Caco-2 (cell line): ENCODE measurements at regions not wholly inside any gene's neighbourhood (a gene's known extent, or its start where the extent isn't known, plus 50 kb on each side); places are given as distances from the start of the nearest gene placed in this dataset.

Experiments used
- BruUV-seq: library from RNA; stranded (reverse); fragments of 400-500 nt; replicated peaks from 2 replicates; lab custom pipeline; 2021; lab: Mats Ljungman, UMichigan
- CTCF ChIA-PET: fragments of 300-600 bp; sonication (Branson Sonifier 250); formaldehyde crosslinking; loops from one replicate; lab custom pipeline; 2022; ENCODE audit warnings: antibody characterized with exemption; lab: Charles Lee
- POLR2A ChIA-PET: fragments of 300-600 bp; sonication (Branson Sonifier 250); formaldehyde crosslinking; loops from one replicate; lab custom pipeline; 2022; ENCODE audit warnings: antibody characterized with exemption; lab: Charles Lee
- DNase-seq, 2 experiments: peaks; one replicate each; pipeline versions ENCODE4 v3.0.0 to v3.0.0-alpha.2; 2020 to 2022
- H3K27me3 ChIP-seq: replicated peaks from 2 replicates; pipeline ENCODE4 v1.6.0; 2011; ENCODE audit warnings: low read length; ENCODE audit not compliant: control insufficient read depth, insufficient read depth
- H3K36me3 ChIP-seq: 2 replicates; pipeline ENCODE4 v1.5.1; 2011; ENCODE audit warnings: low read length; ENCODE audit not compliant: control insufficient read depth, insufficient read depth
- H3K4me1 ChIP-seq: fragments of 250-450 bp; sonication (Bioruptor Pico); 2 replicates; pipeline ENCODE4 v1.5.1; 2020; ENCODE audit warnings: mild to moderate bottlenecking
- H3K4me3 ChIP-seq: 2 replicates; pipeline ENCODE4 v1.5.1; 2011; ENCODE audit warnings: low read depth, mild to moderate bottlenecking, control low read depth, low read length
- H3K9me3 ChIP-seq: fragments of 250-450 bp; sonication (Bioruptor Pico); 2 replicates; pipeline ENCODE4 v1.5.1; 2020; ENCODE audit warnings: mild to moderate bottlenecking, moderate library complexity
- H3K27ac Mint-ChIP-seq: one replicate; pipeline ENCODE4 v1.8.0; 2022; ENCODE audit warnings: mixed read lengths; ENCODE audit not compliant: unreplicated experiment
- H3K27me3 Mint-ChIP-seq: one replicate; pipeline ENCODE4 v1.8.0; 2022; ENCODE audit warnings: mixed read lengths; ENCODE audit not compliant: insufficient read depth, unreplicated experiment
- H3K36me3 Mint-ChIP-seq: one replicate; pipeline ENCODE4 v1.8.0; 2022; ENCODE audit warnings: mild to moderate bottlenecking, mixed read lengths; ENCODE audit not compliant: insufficient read depth, unreplicated experiment
- H3K4me1 Mint-ChIP-seq: one replicate; pipeline ENCODE4 v1.8.0; 2022; ENCODE audit warnings: low read depth, mixed read lengths; ENCODE audit not compliant: unreplicated experiment
- H3K4me3 Mint-ChIP-seq: one replicate; pipeline ENCODE4 v1.8.0; 2022; ENCODE audit warnings: mild to moderate bottlenecking, moderate library complexity, mixed read lengths; ENCODE audit not compliant: unreplicated experiment
- H3K9me3 Mint-ChIP-seq: one replicate; pipeline ENCODE4 v1.8.0; 2022; ENCODE audit warnings: mixed read lengths; ENCODE audit not compliant: unreplicated experiment
- CTCF ChIP-seq, 2 experiments: fragments of 200-600 bp in 1 of 2; IDR thresholded peaks; 1 replicate in 1 of 2; 2 replicates in 1 of 2; pipeline versions ENCODE4 v1.5.1 to v1.8.0; 2011 to 2022; ENCODE audit warnings: antibody characterized with exemption in 1 of 2, control low read depth in 1 of 2, inconsistent platforms in 1 of 2, low read depth in 1 of 2, low read length in 1 of 2, mild to moderate bottlenecking in 1 of 2, moderate library complexity in 1 of 2; ENCODE audit not compliant: insufficient read depth in 1 of 2, severe bottlenecking in 1 of 2, unreplicated experiment in 1 of 2
- intact Hi-C: fragments of 100-400 bp; cut with micrococcal nuclease; formaldehyde crosslinking; loops from one replicate; pipeline ENCODE4 v1.10.0; 2022; ENCODE audit not compliant: unreplicated experiment

GRCh38 chr2:30349691-30350090, 97.4 kb upstream of the LCLAT1 start:
- Histone ChIP-seq H3K36me3 (no peaks in the 10 kb centered on the region), H3K27me3 (no peaks in the 10 kb centered on the region), H3K9me3 (no peaks in the 10 kb centered on the region), H3K4me3 (no peak overlapping the region), H3K4me1 (no peaks in the 10 kb centered on the region)
- no peak overlapping the region for H3K27ac Mint-ChIP-seq
- no peak for DNase-seq
- intact Hi-C loops: no loop called here
- no peaks in the 10 kb centered on the region for H3K27me3 Mint-ChIP-seq
- no peaks in the 10 kb centered on the region for H3K36me3 Mint-ChIP-seq
- TF ChIP-seq CTCF (IDR thresholded peaks at IDR 0.05; ENCODE audit: insufficient read depth in 1 of 2, low read depth in 1 of 2, low read length in 1 of 2, severe bottlenecking in 1 of 2, unreplicated experiment in 1 of 2): no peak
- BruUV-seq: no TSS peak
- CTCF ChIA-PET: no interaction called here
- H3K4me3 Mint-ChIP-seq: no peak overlapping the region
- POLR2A ChIA-PET: no interaction called here
- no peaks in the 10 kb centered on the region for H3K4me1 Mint-ChIP-seq
- H3K9me3 Mint-ChIP-seq: peaks cover 10% of the 10 kb centered on the region

GRCh38 chr2:30351116-30351515, 95.9 kb upstream of the LCLAT1 start:
- CTCF ChIA-PET: no interaction called here
- no peak overlapping the region for H3K27ac Mint-ChIP-seq

GRCh38 chr2:30351949-30352348, 95.1 kb upstream of the LCLAT1 start:
- Histone ChIP-seq H3K4me3 (no peak overlapping the region), H3K36me3 (no peaks in the 10 kb centered on the region), H3K27me3 (no peaks in the 10 kb centered on the region), H3K4me1 (no peaks in the 10 kb centered on the region), H3K9me3 (no peaks in the 10 kb centered on the region)
- no peak overlapping the region for H3K4me3 Mint-ChIP-seq
- DNase-seq: no peak
- no peaks in the 10 kb centered on the region for H3K27me3 Mint-ChIP-seq
- TF ChIP-seq CTCF (IDR thresholded peaks at IDR 0.05; ENCODE audit: insufficient read depth in 1 of 2, low read depth in 1 of 2, low read length in 1 of 2, severe bottlenecking in 1 of 2, unreplicated experiment in 1 of 2): no peak
- H3K27ac Mint-ChIP-seq: no peak overlapping the region
- ChIA-PET POLR2A (no interaction called here), CTCF (no interaction called here)
- intact Hi-C loops: no loop called here
- peaks cover 10% of the 10 kb centered on the region for H3K9me3 Mint-ChIP-seq
- H3K4me1 Mint-ChIP-seq: no peaks in the 10 kb centered on the region
- BruUV-seq: no TSS peak
- no peaks in the 10 kb centered on the region for H3K36me3 Mint-ChIP-seq

More at GRCh38 chr2:30351116-30351515, 95.9 kb upstream of the LCLAT1 start:
- Mint-ChIP-seq H3K4me3 (no peak overlapping the region), H3K4me1 (no peaks in the 10 kb centered on the region), H3K36me3 (no peaks in the 10 kb centered on the region), H3K9me3 (peaks cover 10% of the 10 kb centered on the region), H3K27me3 (no peaks in the 10 kb centered on the region)
- no TSS peak for BruUV-seq
- no peak overlapping the region for H3K4me3 ChIP-seq
- no peaks in the 10 kb centered on the region for H3K36me3 ChIP-seq
- H3K27me3 ChIP-seq: no peaks in the 10 kb centered on the region
- no peak for TF ChIP-seq CTCF (IDR thresholded peaks at IDR 0.05; ENCODE audit: insufficient read depth in 1 of 2, low read depth in 1 of 2, low read length in 1 of 2, severe bottlenecking in 1 of 2, unreplicated experiment in 1 of 2)
- H3K4me1 ChIP-seq: no peaks in the 10 kb centered on the region
- no peak for DNase-seq
- POLR2A ChIA-PET: no interaction called here
- intact Hi-C loops: no loop called here
- no peaks in the 10 kb centered on the region for H3K9me3 ChIP-seq
